Rectal smooth muscle tissue (tissue), 1 donor: ENCODE measurements at regions not wholly inside any gene's neighbourhood (a gene's known extent, or its start where the extent isn't known, plus 50 kb on each side); places are given as distances from the start of the nearest gene placed in this dataset.
"Not testable (repeated sequence)": the region's sequence is repeated elsewhere in the genome, so short reads cannot be mapped to it uniquely, and the experiment has no call there.

Experiments
- H3K27ac ChIP-seq: one replicate; pipeline ENCODE4 v1.7.0; 2013; ENCODE audit warnings: low read depth, low read length, inconsistent platforms
- H3K27me3 ChIP-seq: one replicate; pipeline ENCODE4 v1.7.0; 2013; ENCODE audit warnings: low read length; ENCODE audit not compliant: control insufficient read depth, insufficient read depth
- H3K36me3 ChIP-seq: one replicate; pipeline ENCODE4 v1.7.0; 2013; ENCODE audit warnings: low read length; ENCODE audit not compliant: control insufficient read depth, insufficient read depth
- H3K4me1 ChIP-seq: one replicate; pipeline ENCODE4 v1.7.0; 2013; ENCODE audit warnings: low read length; ENCODE audit not compliant: control insufficient read depth, insufficient read depth
- H3K4me3 ChIP-seq: one replicate; pipeline ENCODE4 v1.7.0; 2013; ENCODE audit warnings: low read length
- H3K9ac ChIP-seq: one replicate; pipeline ENCODE4 v1.7.0; 2013; ENCODE audit warnings: low read length

- Histone ChIP-seq H3K27me3 (no peaks in the 10 kb centered on the region), H3K4me3 (no peak overlapping the region), H3K4me1 (no peaks in the 10 kb centered on the region), H3K36me3 (no peaks in the 10 kb centered on the region), H3K9ac (no peak overlapping the region), H3K27ac (no peak overlapping the region)
Observed at GRCh38 chr1:101408212-101409042, 171.6 kb downstream of the S1PR1 start.

DNA sequence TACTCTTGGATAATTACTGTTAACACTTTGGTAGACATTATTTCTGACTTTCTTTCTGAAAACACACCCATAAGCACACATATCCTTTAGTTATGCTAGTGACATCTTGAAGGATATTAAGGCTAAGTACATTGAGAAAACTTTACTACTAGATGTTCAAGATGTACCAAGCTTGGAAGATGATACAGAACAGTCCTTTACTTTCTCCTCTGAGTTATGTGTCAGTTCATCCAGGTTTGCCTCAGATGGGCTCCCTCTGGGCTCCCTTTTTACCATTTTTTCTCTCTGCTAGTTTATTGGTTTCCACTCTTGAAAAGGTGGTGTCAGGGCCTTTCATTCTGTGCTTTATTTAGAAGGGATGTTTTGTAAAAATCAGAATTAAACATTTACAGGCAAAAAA, 172.3 kb downstream of the S1PR1 start:
- Histone ChIP-seq H3K4me3 (no peak overlapping the region), H3K4me1 (no peaks in the 10 kb centered on the region), H3K36me3 (no peaks in the 10 kb centered on the region), H3K9ac (no peak overlapping the region), H3K27ac (no peak overlapping the region), H3K27me3 (no peaks in the 10 kb centered on the region)

DNA sequence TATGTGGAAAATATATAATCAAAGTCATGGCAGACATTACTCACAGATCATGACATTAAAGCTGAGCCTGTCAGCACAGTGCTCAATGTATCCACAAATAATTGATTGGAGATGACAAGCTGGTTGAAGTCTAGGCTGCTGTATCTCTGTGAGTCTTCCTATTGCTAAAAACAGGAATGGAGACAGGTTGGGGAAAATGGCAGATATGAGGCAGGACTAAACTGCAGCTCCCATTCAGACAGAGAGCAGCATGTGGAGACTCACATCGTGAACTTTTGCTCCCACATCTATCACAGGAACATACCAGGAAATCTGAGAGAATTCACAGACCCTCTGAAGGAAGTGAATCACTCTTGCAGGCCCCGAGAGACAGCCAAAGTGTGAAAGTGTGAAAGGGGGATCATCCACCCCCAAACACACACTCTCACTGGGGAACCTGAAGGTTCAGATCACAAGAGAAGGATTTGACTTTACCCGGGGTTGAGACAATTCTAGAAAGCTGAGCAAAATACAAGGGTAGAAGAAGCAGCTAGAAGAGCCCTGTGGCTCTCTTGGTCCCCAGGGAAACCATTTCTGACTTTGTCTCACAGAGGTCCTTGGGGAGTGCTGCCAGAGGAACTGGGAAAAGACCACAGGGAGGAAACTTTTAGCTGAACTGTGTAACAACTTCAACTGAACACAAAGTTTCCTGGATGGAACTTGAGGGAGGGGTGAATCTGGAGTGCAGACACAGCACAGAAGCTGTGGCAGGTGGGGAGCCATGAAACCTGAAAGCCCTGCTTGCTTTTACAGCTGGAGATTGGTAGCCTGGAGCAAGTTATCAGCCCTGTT, 173.4 kb downstream of the S1PR1 start:
- Histone ChIP-seq H3K27ac (no peak overlapping the region), H3K4me3 (no peak overlapping the region), H3K27me3 (no peaks in the 10 kb centered on the region), H3K4me1 (no peaks in the 10 kb centered on the region), H3K9ac (no peak overlapping the region), H3K36me3 (no peaks in the 10 kb centered on the region)

DNA sequence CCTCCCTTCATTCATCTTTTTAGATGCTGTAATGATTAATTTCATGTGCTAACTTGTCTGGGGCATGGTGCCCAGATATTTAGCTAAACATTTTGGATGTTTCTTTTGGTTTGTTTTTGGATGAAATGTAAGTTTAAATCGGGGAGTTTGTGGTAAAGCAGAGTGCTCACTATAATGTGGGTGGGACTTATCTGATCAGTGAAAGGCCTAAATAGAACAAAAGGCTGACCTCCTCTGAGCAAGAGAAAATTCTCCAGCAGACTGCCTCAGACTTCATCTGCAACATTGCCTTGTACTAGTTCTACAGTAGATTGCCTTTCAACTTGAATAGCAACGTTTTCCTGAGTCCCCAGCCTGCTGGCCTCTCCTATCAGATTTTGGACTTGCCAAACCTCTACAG, 183.6 kb downstream of the S1PR1 start:
- H3K27ac ChIP-seq: no peak overlapping the region
- H3K4me1 ChIP-seq: no peaks in the 10 kb centered on the region
- no peaks in the 10 kb centered on the region for H3K27me3 ChIP-seq
- no peak overlapping the region for H3K9ac ChIP-seq
- H3K36me3 ChIP-seq: no peaks in the 10 kb centered on the region
- H3K4me3 ChIP-seq: no peak overlapping the region

DNA sequence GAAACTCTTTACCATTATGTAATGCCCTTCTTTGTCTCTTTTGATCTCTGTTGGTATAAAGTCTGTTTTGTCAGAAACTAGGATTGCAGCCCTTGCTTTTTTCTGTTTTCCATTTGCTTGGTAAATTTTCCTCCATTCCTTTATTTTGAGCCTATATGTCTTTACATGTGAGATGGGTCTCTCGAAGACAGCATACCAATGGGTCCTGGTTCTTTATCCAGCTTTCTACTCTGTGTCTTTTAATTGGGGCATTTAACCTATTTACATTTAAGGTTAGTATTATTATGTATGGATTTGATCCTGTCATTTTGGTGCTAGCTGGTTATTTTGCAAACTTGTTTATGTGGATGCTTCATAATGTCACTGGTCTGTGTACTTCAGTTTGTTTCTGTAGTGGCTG, 191.3 kb downstream of the S1PR1 start:
- not testable (repeated sequence) for H3K4me1 ChIP-seq, H3K27me3 ChIP-seq, H3K9ac ChIP-seq, H3K27ac ChIP-seq, H3K36me3 ChIP-seq, H3K4me3 ChIP-seq

GRCh38 chr1:101428562-101428961, 191.7 kb downstream of the S1PR1 start:
- Histone ChIP-seq H3K4me3 (no peak overlapping the region), H3K4me1 (no peaks in the 10 kb centered on the region), H3K27ac (no peak overlapping the region), H3K36me3 (no peaks in the 10 kb centered on the region), H3K27me3 (no peaks in the 10 kb centered on the region), H3K9ac (no peak overlapping the region)

- Histone ChIP-seq H3K27me3 (no peaks in the 10 kb centered on the region), H3K9ac (no peak overlapping the region), H3K4me3 (no peak overlapping the region), H3K27ac (no peak overlapping the region), H3K4me1 (no peaks in the 10 kb centered on the region), H3K36me3 (no peaks in the 10 kb centered on the region)
Observed at GRCh38 chr1:101431956-101432510, 195.2 kb downstream of the S1PR1 start.

DNA sequence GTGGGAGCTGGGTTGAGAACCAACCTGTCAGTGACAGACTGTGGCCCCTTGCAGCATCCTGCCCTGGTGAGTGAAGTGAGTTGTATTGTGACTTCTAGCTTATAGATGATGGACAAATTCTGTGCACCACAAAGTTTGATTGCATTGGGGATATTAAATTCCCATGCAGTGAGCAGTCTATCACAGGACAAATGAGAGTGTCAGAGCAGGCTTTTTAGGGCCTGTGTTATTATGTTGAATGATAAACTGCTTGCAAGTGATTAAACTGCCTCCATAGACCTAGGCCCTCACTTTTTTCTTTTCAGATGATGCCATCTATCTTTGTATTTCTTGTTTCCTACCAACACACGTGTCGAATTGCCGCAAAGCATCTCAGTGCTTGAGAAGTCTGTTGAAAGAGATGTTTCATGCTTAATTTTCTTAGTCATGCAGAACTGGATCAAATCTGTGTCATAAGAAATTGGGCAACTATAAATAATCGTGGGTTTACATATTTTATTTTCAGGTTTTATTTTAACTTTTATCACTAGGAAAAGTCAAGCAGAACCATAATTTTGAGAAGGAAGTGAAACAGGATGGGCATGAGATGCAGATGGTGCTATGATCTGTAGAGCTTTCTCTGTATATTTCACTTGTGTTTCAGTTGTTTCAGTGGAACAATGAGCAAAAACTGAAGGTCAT, 199.2 kb downstream of the S1PR1 start:
- no peaks in the 10 kb centered on the region for H3K27me3 ChIP-seq
- no peak overlapping the region for H3K27ac ChIP-seq

GRCh38 chr1:101437800-101438199, 201.0 kb downstream of the S1PR1 start:
- Histone ChIP-seq H3K36me3 (no peaks in the 10 kb centered on the region), H3K4me1 (no peaks in the 10 kb centered on the region), H3K4me3 (no peak overlapping the region), H3K9ac (no peak overlapping the region), H3K27me3 (no peaks in the 10 kb centered on the region), H3K27ac (no peak overlapping the region)

More for the DNA sequence above, 199.2 kb downstream of the S1PR1 start:
- Histone ChIP-seq H3K36me3 (no peaks in the 10 kb centered on the region), H3K9ac (no peak overlapping the region), H3K4me1 (no peaks in the 10 kb centered on the region), H3K4me3 (no peak overlapping the region)

DNA sequence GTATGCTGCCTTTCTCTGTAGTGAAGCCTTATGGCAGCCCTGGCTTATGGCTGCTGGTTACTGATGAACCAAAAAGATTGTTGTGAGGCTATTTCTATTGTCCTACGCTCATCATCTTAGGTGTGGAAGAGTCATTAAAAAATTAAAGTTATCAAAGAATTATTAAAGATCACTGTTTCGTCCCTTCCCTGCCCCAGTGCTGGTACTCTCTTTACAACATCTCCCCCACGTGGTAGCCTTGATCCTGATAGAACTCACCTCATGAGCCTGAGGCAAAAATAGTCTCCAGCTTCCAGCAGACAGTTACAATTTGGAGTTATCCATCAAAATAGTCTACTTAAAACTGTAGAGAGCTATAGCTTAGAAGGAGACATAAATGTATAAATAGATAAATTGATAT, 201.5 kb downstream of the S1PR1 start:
- no peak overlapping the region for H3K27ac ChIP-seq
- no peak overlapping the region for H3K9ac ChIP-seq
- H3K4me1 ChIP-seq: no peaks in the 10 kb centered on the region
- H3K36me3 ChIP-seq: no peaks in the 10 kb centered on the region
- no peaks in the 10 kb centered on the region for H3K27me3 ChIP-seq
- no peak overlapping the region for H3K4me3 ChIP-seq

- H3K27me3 ChIP-seq: no peaks in the 10 kb centered on the region
- no peak overlapping the region for H3K4me3 ChIP-seq
- H3K9ac ChIP-seq: no peak overlapping the region
- H3K27ac ChIP-seq: no peak overlapping the region
- no peaks in the 10 kb centered on the region for H3K36me3 ChIP-seq
- H3K4me1 ChIP-seq: no peaks in the 10 kb centered on the region
Observed at GRCh38 chr1:101440485-101440884, 203.7 kb downstream of the S1PR1 start.

DNA sequence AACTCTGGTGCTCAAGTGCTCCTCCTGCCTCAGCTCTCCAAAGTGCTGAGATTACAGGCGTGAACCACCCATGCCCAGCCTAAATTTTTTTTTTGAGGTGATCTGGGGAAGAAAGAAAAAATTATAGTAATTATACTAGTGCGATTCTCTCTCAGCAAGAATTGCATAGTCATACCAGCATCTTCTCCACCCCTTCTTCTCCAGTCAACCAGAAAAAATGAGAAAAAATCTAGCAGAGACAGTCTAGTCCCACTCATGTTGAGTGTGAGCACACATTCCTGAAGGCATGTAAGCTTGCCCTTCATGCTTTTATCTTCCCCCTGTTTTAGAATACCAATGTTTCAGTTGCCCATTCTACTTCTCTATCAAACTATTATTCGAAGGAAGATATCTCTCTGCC, 207.6 kb downstream of the S1PR1 start:
- H3K36me3 ChIP-seq: no peaks in the 10 kb centered on the region
- no peak overlapping the region for H3K27ac ChIP-seq
- H3K4me1 ChIP-seq: no peaks in the 10 kb centered on the region
- H3K4me3 ChIP-seq: no peak overlapping the region
- no peaks in the 10 kb centered on the region for H3K27me3 ChIP-seq
- no peak overlapping the region for H3K9ac ChIP-seq
